Suprapubic skin (tissue), 3 donors: ENCODE measurements at regions not wholly inside any gene's neighbourhood (a gene's known extent, or its start where the extent isn't known, plus 50 kb on each side); places are given as distances from the start of the nearest gene placed in this dataset.

Experiments
- EP300 ChIP-seq: sonication (generic); formaldehyde crosslinking; IDR thresholded peaks from one replicate; pipeline ENCODE4 v1.6.1; 2017; ENCODE audit warnings: antibody characterized with exemption
- POLR2A ChIP-seq, 2 donors: fragments of 450-650 bp; IDR thresholded peaks; one replicate each; pipeline ENCODE4 v1.6.1; 2017; ENCODE audit warnings: antibody characterized with exemption in 2 of 2, mild to moderate bottlenecking in 2 of 2, moderate library complexity in 2 of 2
- TF ChIP-seq, protein P1 (sequence below), 2 donors: fragments of 200-600 bp in 1 of 2; fragments of 450-650 bp in 1 of 2; sonication (generic) in 1 of 2; IDR thresholded peaks; one replicate each; pipeline ENCODE4 v1.5.1; 2016 to 2019; ENCODE audit warnings: antibody characterized with exemption in 2 of 2, mild to moderate bottlenecking in 1 of 2, moderate library complexity in 1 of 2

DNA sequence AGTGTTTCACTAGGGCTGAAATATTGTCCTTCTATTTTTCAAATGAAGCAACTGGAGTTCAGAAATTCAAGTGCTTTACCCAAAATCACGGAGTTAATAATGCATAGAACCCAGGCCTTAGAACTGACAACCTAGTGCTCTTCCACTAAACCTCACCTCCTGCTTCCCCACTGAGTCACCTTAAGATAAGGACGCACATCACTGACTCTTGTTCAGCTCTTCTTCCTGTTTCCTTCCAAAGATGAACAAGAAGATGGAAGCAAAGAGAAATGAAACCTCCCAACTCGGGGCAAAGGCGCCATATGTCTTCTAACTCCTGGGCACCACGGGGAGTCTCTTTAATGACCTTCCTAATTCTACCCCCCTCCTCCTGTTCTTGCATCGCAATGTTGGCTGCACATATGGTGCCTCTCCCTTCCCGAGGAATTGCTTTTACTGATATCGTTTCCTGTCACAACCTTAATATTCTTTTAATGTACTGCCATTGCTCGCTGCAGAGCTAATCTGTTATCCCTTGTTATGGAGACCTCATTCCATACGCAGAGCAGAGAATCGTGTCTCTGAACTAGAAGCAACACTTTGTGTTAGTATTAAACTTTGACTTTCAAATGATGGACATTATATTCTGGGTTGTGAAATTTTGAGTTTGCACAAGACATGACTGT lies 591.4 kb downstream of the TMEM114 start:
- TF ChIP-seq, protein P1, sequence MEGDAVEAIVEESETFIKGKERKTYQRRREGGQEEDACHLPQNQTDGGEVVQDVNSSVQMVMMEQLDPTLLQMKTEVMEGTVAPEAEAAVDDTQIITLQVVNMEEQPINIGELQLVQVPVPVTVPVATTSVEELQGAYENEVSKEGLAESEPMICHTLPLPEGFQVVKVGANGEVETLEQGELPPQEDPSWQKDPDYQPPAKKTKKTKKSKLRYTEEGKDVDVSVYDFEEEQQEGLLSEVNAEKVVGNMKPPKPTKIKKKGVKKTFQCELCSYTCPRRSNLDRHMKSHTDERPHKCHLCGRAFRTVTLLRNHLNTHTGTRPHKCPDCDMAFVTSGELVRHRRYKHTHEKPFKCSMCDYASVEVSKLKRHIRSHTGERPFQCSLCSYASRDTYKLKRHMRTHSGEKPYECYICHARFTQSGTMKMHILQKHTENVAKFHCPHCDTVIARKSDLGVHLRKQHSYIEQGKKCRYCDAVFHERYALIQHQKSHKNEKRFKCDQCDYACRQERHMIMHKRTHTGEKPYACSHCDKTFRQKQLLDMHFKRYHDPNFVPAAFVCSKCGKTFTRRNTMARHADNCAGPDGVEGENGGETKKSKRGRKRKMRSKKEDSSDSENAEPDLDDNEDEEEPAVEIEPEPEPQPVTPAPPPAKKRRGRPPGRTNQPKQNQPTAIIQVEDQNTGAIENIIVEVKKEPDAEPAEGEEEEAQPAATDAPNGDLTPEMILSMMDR (IDR thresholded peaks at IDR 0.05) = no peak
- TF ChIP-seq POLR2A (IDR thresholded peaks at IDR 0.05) (no peak), EP300 (no peak)
